Mesothelial cell of epicardium (in vitro differentiated cells): ENCODE measurements at regions not wholly inside any gene's neighbourhood (a gene's known extent, or its start where the extent isn't known, plus 50 kb on each side); places are given as distances from the start of the nearest gene placed in this dataset.

Experiments
- DNase-seq, 2 experiments: peaks; one replicate each; pipeline ENCODE4 v3.0.0; 2021; ENCODE audit warnings: low spot score in 2 of 2; ENCODE audit not compliant: unreplicated experiment in 2 of 2
- H3K27ac Mint-ChIP-seq: 2 replicates; pipeline ENCODE4 v1.8.0; 2021; ENCODE audit warnings: mixed read lengths
- H3K27me3 Mint-ChIP-seq: 2 replicates; pipeline ENCODE4 v1.8.0; 2021; ENCODE audit warnings: low read depth, mixed read lengths
- H3K36me3 Mint-ChIP-seq: 2 replicates; pipeline ENCODE4 v1.8.0; 2021; ENCODE audit warnings: mixed read lengths
- H3K4me1 Mint-ChIP-seq: 2 replicates; pipeline ENCODE4 v1.8.0; 2021; ENCODE audit warnings: mixed read lengths
- H3K4me3 Mint-ChIP-seq: 2 replicates; pipeline ENCODE4 v1.8.0; 2021; ENCODE audit warnings: mild to moderate bottlenecking, moderate library complexity, mixed read lengths
- H3K9me3 Mint-ChIP-seq: 2 replicates; pipeline ENCODE4 v1.8.0; 2021; ENCODE audit warnings: mixed read lengths
- CTCF ChIP-seq: fragments of 200-600 bp; sonication (generic); IDR thresholded peaks from one replicate; pipeline ENCODE4 v1.5.0; 2021; ENCODE audit warnings: antibody characterized with exemption; ENCODE audit not compliant: unreplicated experiment

GRCh38 chr2:13021470-13021957 lies 304.8 kb downstream of the TRIB2 start:
- DNase-seq = no peak
- H3K9me3 Mint-ChIP-seq = no peaks in the 10 kb centered on the region
- peaks cover 28% of the 10 kb centered on the region for H3K27me3 Mint-ChIP-seq
- H3K4me3 Mint-ChIP-seq = no peak overlapping the region
- no peak for TF ChIP-seq CTCF
- peaks cover 3% of the 10 kb centered on the region for H3K4me1 Mint-ChIP-seq
- H3K36me3 Mint-ChIP-seq = no peaks in the 10 kb centered on the region
- no peak overlapping the region for H3K27ac Mint-ChIP-seq

GRCh38 chr2:13030606-13031005 lies 313.9 kb downstream of the TRIB2 start:
- H3K4me1 Mint-ChIP-seq = no peaks in the 10 kb centered on the region
- peaks cover 4% of the 10 kb centered on the region for H3K9me3 Mint-ChIP-seq
- no peaks in the 10 kb centered on the region for H3K36me3 Mint-ChIP-seq
- H3K27ac Mint-ChIP-seq = no peak overlapping the region
- no peak for DNase-seq
- peaks cover 8% of the 10 kb centered on the region for H3K27me3 Mint-ChIP-seq
- H3K4me3 Mint-ChIP-seq = no peak overlapping the region
- TF ChIP-seq CTCF = no peak

GRCh38 chr2:13034861-13035260 lies 318.1 kb downstream of the TRIB2 start:
- H3K27ac Mint-ChIP-seq = no peak overlapping the region
- H3K9me3 Mint-ChIP-seq = no peaks in the 10 kb centered on the region
- H3K27me3 Mint-ChIP-seq = peaks cover 16% of the 10 kb centered on the region
- H3K4me3 Mint-ChIP-seq = no peak overlapping the region
- no peaks in the 10 kb centered on the region for H3K4me1 Mint-ChIP-seq
- TF ChIP-seq CTCF = no peak
- DNase-seq = no peak
- no peaks in the 10 kb centered on the region for H3K36me3 Mint-ChIP-seq

GRCh38 chr2:13035866-13036265 lies 319.1 kb downstream of the TRIB2 start:
- Mint-ChIP-seq H3K36me3 (no peaks in the 10 kb centered on the region), H3K4me1 (no peaks in the 10 kb centered on the region), H3K27ac (no peak overlapping the region), H3K4me3 (no peak overlapping the region), H3K9me3 (peaks cover 3% of the 10 kb centered on the region), H3K27me3 (peaks cover 13% of the 10 kb centered on the region)
- no peak for DNase-seq
- TF ChIP-seq CTCF = no peak

GRCh38 chr2:13040043-13040442 lies 323.3 kb downstream of the TRIB2 start:
- Mint-ChIP-seq H3K27me3 (peaks cover 32% of the 10 kb centered on the region), H3K9me3 (peaks cover 21% of the 10 kb centered on the region), H3K27ac (no peak overlapping the region), H3K36me3 (no peaks in the 10 kb centered on the region), H3K4me1 (no peaks in the 10 kb centered on the region), H3K4me3 (no peak overlapping the region)
- TF ChIP-seq CTCF = no peak
- no peak for DNase-seq

- H3K36me3 Mint-ChIP-seq = no peaks in the 10 kb centered on the region
- TF ChIP-seq CTCF = peak; percentile 51
- no peak for DNase-seq
- no peak overlapping the region for H3K27ac Mint-ChIP-seq
- H3K4me1 Mint-ChIP-seq = no peaks in the 10 kb centered on the region
- no peak overlapping the region for H3K4me3 Mint-ChIP-seq
- peaks cover 10% of the 10 kb centered on the region for H3K9me3 Mint-ChIP-seq
- H3K27me3 Mint-ChIP-seq = peaks cover 29% of the 10 kb centered on the region
These were observed 329.9 kb downstream of the TRIB2 start for GRCh38 chr2:13046557-13047165.
